Sigmoid colon (tissue), 4 donors: ENCODE measurements at regions not wholly inside any gene's neighbourhood (a gene's known extent, or its start where the extent isn't known, plus 50 kb on each side); places are given as distances from the start of the nearest gene placed in this dataset.

Experiments used
- EP300 ChIP-seq, 4 donors: sonication (generic); formaldehyde crosslinking; IDR thresholded peaks; one replicate each; pipeline ENCODE4 v1.6.1; 2017; ENCODE audit warnings: antibody characterized with exemption in 4 of 4
- TF ChIP-seq, protein P1 (sequence below), 4 experiments: fragments of 450-650 bp in 3 of 4; fragments of 200-600 bp in 1 of 4; IDR thresholded peaks; one replicate each; pipeline ENCODE4 v1.5.1; 2016 to 2019; ENCODE audit warnings: antibody characterized with exemption in 4 of 4, mild to moderate bottlenecking in 3 of 4, moderate library complexity in 2 of 4

DNA sequence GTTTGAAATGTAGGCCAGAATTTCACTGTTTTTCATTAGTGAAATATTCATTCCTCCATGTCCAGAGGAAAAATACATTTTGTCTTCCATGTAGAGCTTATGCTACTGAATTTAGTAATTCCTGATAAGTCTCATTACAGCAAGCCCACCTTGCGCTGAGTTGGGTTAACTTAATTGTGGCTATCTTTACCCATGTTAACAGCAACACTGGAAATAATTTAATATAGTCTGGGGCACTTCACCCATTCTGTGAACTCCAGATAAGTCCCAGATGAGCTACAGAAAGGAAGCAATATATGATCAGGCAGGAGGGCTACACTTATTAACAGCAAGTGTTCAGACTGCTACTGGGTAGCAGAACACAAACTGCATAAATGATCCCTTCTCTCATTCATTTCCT lies 270.1 kb upstream of the CNTN4 start:
- TF ChIP-seq, protein P1, sequence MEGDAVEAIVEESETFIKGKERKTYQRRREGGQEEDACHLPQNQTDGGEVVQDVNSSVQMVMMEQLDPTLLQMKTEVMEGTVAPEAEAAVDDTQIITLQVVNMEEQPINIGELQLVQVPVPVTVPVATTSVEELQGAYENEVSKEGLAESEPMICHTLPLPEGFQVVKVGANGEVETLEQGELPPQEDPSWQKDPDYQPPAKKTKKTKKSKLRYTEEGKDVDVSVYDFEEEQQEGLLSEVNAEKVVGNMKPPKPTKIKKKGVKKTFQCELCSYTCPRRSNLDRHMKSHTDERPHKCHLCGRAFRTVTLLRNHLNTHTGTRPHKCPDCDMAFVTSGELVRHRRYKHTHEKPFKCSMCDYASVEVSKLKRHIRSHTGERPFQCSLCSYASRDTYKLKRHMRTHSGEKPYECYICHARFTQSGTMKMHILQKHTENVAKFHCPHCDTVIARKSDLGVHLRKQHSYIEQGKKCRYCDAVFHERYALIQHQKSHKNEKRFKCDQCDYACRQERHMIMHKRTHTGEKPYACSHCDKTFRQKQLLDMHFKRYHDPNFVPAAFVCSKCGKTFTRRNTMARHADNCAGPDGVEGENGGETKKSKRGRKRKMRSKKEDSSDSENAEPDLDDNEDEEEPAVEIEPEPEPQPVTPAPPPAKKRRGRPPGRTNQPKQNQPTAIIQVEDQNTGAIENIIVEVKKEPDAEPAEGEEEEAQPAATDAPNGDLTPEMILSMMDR (IDR thresholded peaks at IDR 0.05) = no peak
- no peak for TF ChIP-seq EP300 (IDR thresholded peaks at IDR 0.05)
